ENCODE measurements at regions not wholly inside any gene's neighbourhood (a gene's known extent, or its start where the extent isn't known, plus 50 kb on each side); places are given as distances from the start of the nearest gene placed in this dataset.

- no peak overlapping the region for H3K27ac ChIP-seq
- H3K9me3 ChIP-seq (ENCODE audit: low read depth) = no peaks in the 10 kb centered on the region
- H3K4me3 ChIP-seq = no peak overlapping the region
- H3K27ac Mint-ChIP-seq = no peak overlapping the region
- H3K9ac ChIP-seq = no peak overlapping the region
- no peaks in the 10 kb centered on the region for H3K9me3 Mint-ChIP-seq
- no peak for DNase-seq (ENCODE audit: low spot score)
- H2AFZ ChIP-seq (replicated peaks) = no peak overlapping the region
- H3K27me3 ChIP-seq = no peaks in the 10 kb centered on the region
- H3K36me3 Mint-ChIP-seq = no peaks in the 10 kb centered on the region
- peaks cover 2% of the 10 kb centered on the region for H3K27me3 Mint-ChIP-seq (ENCODE audit: insufficient read depth, low read depth)
- H3K4me3 Mint-ChIP-seq = no peak overlapping the region
- H3K4me1 Mint-ChIP-seq = no peaks in the 10 kb centered on the region
- H3K36me3 ChIP-seq = no peaks in the 10 kb centered on the region
- H3K4me2 ChIP-seq = no peak overlapping the region
- no peaks in the 10 kb centered on the region for H4K20me1 ChIP-seq (ENCODE audit: low read depth)
- TF ChIP-seq EZH2 (IDR thresholded peaks at IDR 0.05) (no peak), EZH2phosphoT487 (IDR thresholded peaks at IDR 0.05) (no peak)
- TF ChIP-seq, protein P1, sequence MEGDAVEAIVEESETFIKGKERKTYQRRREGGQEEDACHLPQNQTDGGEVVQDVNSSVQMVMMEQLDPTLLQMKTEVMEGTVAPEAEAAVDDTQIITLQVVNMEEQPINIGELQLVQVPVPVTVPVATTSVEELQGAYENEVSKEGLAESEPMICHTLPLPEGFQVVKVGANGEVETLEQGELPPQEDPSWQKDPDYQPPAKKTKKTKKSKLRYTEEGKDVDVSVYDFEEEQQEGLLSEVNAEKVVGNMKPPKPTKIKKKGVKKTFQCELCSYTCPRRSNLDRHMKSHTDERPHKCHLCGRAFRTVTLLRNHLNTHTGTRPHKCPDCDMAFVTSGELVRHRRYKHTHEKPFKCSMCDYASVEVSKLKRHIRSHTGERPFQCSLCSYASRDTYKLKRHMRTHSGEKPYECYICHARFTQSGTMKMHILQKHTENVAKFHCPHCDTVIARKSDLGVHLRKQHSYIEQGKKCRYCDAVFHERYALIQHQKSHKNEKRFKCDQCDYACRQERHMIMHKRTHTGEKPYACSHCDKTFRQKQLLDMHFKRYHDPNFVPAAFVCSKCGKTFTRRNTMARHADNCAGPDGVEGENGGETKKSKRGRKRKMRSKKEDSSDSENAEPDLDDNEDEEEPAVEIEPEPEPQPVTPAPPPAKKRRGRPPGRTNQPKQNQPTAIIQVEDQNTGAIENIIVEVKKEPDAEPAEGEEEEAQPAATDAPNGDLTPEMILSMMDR (IDR thresholded peaks at IDR 0.05) = no peak
- H3F3A ChIP-seq (ENCODE audit: low read depth) = no peaks in the 10 kb centered on the region
- no peaks in the 10 kb centered on the region for H3K79me2 ChIP-seq (ENCODE audit: low read depth)
- H3K4me1 ChIP-seq = no peaks in the 10 kb centered on the region
Observed at GRCh38 chr18:39039813-39040212, 1474.2 kb upstream of the CELF4 start.

- Histone ChIP-seq H3K27me3 (no peaks in the 10 kb centered on the region), H3K4me1 (no peaks in the 10 kb centered on the region), H3K27ac (no peak overlapping the region), H3K9me3 (ENCODE audit: low read depth) (no peaks in the 10 kb centered on the region), H3K4me3 (no peak overlapping the region), H4K20me1 (ENCODE audit: low read depth) (no peaks in the 10 kb centered on the region), H3K4me2 (no peak overlapping the region), H2AFZ (replicated peaks) (no peak overlapping the region), H3K79me2 (ENCODE audit: low read depth) (no peaks in the 10 kb centered on the region), H3K9ac (no peak overlapping the region), H3K36me3 (no peaks in the 10 kb centered on the region), H3F3A (ENCODE audit: low read depth) (no peaks in the 10 kb centered on the region)
- H3K9me3 Mint-ChIP-seq = no peaks in the 10 kb centered on the region
- H3K4me3 Mint-ChIP-seq = no peak overlapping the region
- H3K27ac Mint-ChIP-seq = no peak overlapping the region
- H3K36me3 Mint-ChIP-seq = no peaks in the 10 kb centered on the region
- TF ChIP-seq, protein P1 (IDR thresholded peaks at IDR 0.05) = no peak
- TF ChIP-seq EZH2 (IDR thresholded peaks at IDR 0.05) = no peak
- no peak for TF ChIP-seq EZH2phosphoT487 (IDR thresholded peaks at IDR 0.05)
- H3K27me3 Mint-ChIP-seq (ENCODE audit: insufficient read depth, low read depth) = peaks cover 2% of the 10 kb centered on the region
- DNase-seq (ENCODE audit: low spot score) = no peak
- H3K4me1 Mint-ChIP-seq = no peaks in the 10 kb centered on the region
Observed at GRCh38 chr18:39037925-39038324, 1472.3 kb upstream of the CELF4 start.

GRCh38 chr18:39033312-39033711, 1467.7 kb upstream of the CELF4 start:
- no peaks in the 10 kb centered on the region for H3K4me1 ChIP-seq
- H3K9me3 ChIP-seq (ENCODE audit: low read depth) = no peaks in the 10 kb centered on the region
- no peak overlapping the region for H3K9ac ChIP-seq
- H3K27ac Mint-ChIP-seq = no peak overlapping the region
- H3K4me3 Mint-ChIP-seq = no peak overlapping the region
- no peaks in the 10 kb centered on the region for H3K4me1 Mint-ChIP-seq
- TF ChIP-seq EZH2phosphoT487 (IDR thresholded peaks at IDR 0.05) (no peak), EZH2 (IDR thresholded peaks at IDR 0.05) (no peak)
- TF ChIP-seq, protein P1 (IDR thresholded peaks at IDR 0.05) = no peak
- no peaks in the 10 kb centered on the region for H3K79me2 ChIP-seq (ENCODE audit: low read depth)
- no peaks in the 10 kb centered on the region for H4K20me1 ChIP-seq (ENCODE audit: low read depth)
- no peaks in the 10 kb centered on the region for H3K27me3 ChIP-seq
- no peaks in the 10 kb centered on the region for H3K36me3 Mint-ChIP-seq
- no peak overlapping the region for H3K27ac ChIP-seq
- peaks cover 2% of the 10 kb centered on the region for H3K27me3 Mint-ChIP-seq (ENCODE audit: insufficient read depth, low read depth)
- DNase-seq (ENCODE audit: low spot score) = no peak
- no peak overlapping the region for H2AFZ ChIP-seq (replicated peaks)
- H3K36me3 ChIP-seq = no peaks in the 10 kb centered on the region
- no peak overlapping the region for H3K4me3 ChIP-seq
- no peak overlapping the region for H3K4me2 ChIP-seq
- H3K9me3 Mint-ChIP-seq = no peaks in the 10 kb centered on the region
- no peaks in the 10 kb centered on the region for H3F3A ChIP-seq (ENCODE audit: low read depth)
